H1 (cell line): ENCODE measurements at regions not wholly inside any gene's neighbourhood (a gene's known extent, or its start where the extent isn't known, plus 50 kb on each side); places are given as distances from the start of the nearest gene placed in this dataset.

Source experiments
- ASH2L ChIP-seq: fragments of 200-600, 300-600 bp; sonication (generic); IDR thresholded peaks from one replicate; pipeline ENCODE4 v1.7.1; 2017; ENCODE audit warnings: low read length
- CBX5 ChIP-seq: fragments of 300-800, 300-1000 bp; sonication (generic); IDR thresholded peaks from 2 replicates; pipeline ENCODE4 v1.7.1; 2016; ENCODE audit warnings: antibody characterized with exemption, low read length, low read depth
- CEBPB ChIP-seq: IDR thresholded peaks from 2 replicates; pipeline ENCODE4 v1.6.1; 2012; ENCODE audit warnings: low read depth, low read length
- EGR1 ChIP-seq: IDR thresholded peaks from 2 replicates; pipeline ENCODE4 v1.6.1; 2011; ENCODE audit warnings: low read depth, low read length, borderline replicate concordance
- EZH2 ChIP-seq: fragments of 200-600 bp; sonication (generic); IDR thresholded peaks from 2 replicates; pipeline ENCODE4 v1.7.1; 2012; ENCODE audit warnings: low read depth, mild to moderate bottlenecking, moderate library complexity, low read length, inconsistent platforms; ENCODE audit not compliant: severe bottlenecking
- PHF8 ChIP-seq: fragments of 200-600 bp; sonication (generic); conservative IDR thresholded peaks from 2 replicates; pipeline ENCODE4 v1.7.1; 2012; ENCODE audit warnings: low read depth, mild to moderate bottlenecking, inconsistent platforms, low read length, moderate library complexity
- POLR2A ChIP-seq, 2 experiments: IDR thresholded peaks; 1 replicate in 1 of 2; 2 replicates in 1 of 2; pipeline ENCODE4 v1.6.1; 2011; ENCODE audit warnings: low read depth in 2 of 2, low read length in 2 of 2, mild to moderate bottlenecking in 2 of 2; ENCODE audit errors: control extremely low read depth in 1 of 2
- POU5F1 ChIP-seq: IDR thresholded peaks from 2 replicates; pipeline ENCODE4 v1.6.1; 2011; ENCODE audit warnings: low read depth, mild to moderate bottlenecking, low read length, moderate library complexity
- RAD21 ChIP-seq, 2 experiments: IDR thresholded peaks in 1 of 2; conservative IDR thresholded peaks in 1 of 2; 2 replicates each; pipeline ENCODE4 v1.6.1; 2011; ENCODE audit warnings: low read depth in 2 of 2, low read length in 2 of 2, improper control_type of control experiment in 1 of 2, inconsistent platforms in 1 of 2, mild to moderate bottlenecking in 1 of 2, moderate library complexity in 1 of 2
- RBBP5 ChIP-seq: IDR thresholded peaks from 2 replicates; pipeline ENCODE4 v1.7.1; 2012; ENCODE audit warnings: low read depth, mild to moderate bottlenecking, inconsistent platforms, low read length, moderate library complexity, borderline replicate concordance
- SIN3A ChIP-seq, 2 experiments: IDR thresholded peaks in 1 of 2; conservative IDR thresholded peaks in 1 of 2; 2 replicates each; pipeline ENCODE4 v1.6.1; 2011 to 2012; ENCODE audit warnings: low read length in 2 of 2, improper control_type of control experiment in 1 of 2, low read depth in 1 of 2, mild to moderate bottlenecking in 1 of 2
- SP4 ChIP-seq: IDR thresholded peaks from 2 replicates; pipeline ENCODE4 v1.6.1; 2012; ENCODE audit warnings: low read length, inconsistent platforms
- TF ChIP-seq, protein P1 (sequence below), 3 experiments: IDR thresholded peaks; 1 replicate in 2 of 3; 2 replicates in 1 of 3; pipeline versions ENCODE4 v1.5.1 to v1.6.1; 2011; ENCODE audit warnings: low read length in 3 of 3, mild to moderate bottlenecking in 3 of 3, inconsistent platforms in 2 of 3, low read depth in 1 of 3, moderate library complexity in 1 of 3; ENCODE audit not compliant: insufficient read depth in 1 of 3; ENCODE audit errors: control extremely low read depth in 1 of 3

- TF ChIP-seq EZH2 (no peak), CBX5 (no peak), EGR1 (no peak), SIN3A (conservative IDR thresholded peaks at IDR 0.05 in 1 of 2, IDR thresholded peaks at IDR 0.05 in 1 of 2; ENCODE audit: low read depth in 1 of 2, low read length in 2 of 2) (no peak), RAD21 (IDR thresholded peaks at IDR 0.05 in 1 of 2, conservative IDR thresholded peaks at IDR 0.05 in 1 of 2; ENCODE audit: low read depth in 2 of 2, low read length in 2 of 2) (no peak), RBBP5 (no peak), ASH2L (no peak), PHF8 (no peak), SP4 (no peak), POLR2A (IDR thresholded peaks at IDR 0.05; ENCODE audit: control extremely low read depth in 1 of 2, low read depth in 2 of 2, low read length in 2 of 2) (no peak), CEBPB (no peak), POU5F1 (no peak)
- TF ChIP-seq, protein P1, sequence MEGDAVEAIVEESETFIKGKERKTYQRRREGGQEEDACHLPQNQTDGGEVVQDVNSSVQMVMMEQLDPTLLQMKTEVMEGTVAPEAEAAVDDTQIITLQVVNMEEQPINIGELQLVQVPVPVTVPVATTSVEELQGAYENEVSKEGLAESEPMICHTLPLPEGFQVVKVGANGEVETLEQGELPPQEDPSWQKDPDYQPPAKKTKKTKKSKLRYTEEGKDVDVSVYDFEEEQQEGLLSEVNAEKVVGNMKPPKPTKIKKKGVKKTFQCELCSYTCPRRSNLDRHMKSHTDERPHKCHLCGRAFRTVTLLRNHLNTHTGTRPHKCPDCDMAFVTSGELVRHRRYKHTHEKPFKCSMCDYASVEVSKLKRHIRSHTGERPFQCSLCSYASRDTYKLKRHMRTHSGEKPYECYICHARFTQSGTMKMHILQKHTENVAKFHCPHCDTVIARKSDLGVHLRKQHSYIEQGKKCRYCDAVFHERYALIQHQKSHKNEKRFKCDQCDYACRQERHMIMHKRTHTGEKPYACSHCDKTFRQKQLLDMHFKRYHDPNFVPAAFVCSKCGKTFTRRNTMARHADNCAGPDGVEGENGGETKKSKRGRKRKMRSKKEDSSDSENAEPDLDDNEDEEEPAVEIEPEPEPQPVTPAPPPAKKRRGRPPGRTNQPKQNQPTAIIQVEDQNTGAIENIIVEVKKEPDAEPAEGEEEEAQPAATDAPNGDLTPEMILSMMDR (IDR thresholded peaks at IDR 0.05; ENCODE audit: control extremely low read depth in 1 of 3, insufficient read depth in 1 of 3, low read depth in 1 of 3, low read length in 3 of 3): no peak
Measured at GRCh38 chr15:86002444-86002843, 77.2 kb upstream of the AGBL1 start.
